ENCODE measurements at regions not wholly inside any gene's neighbourhood (a gene's known extent, or its start where the extent isn't known, plus 50 kb on each side); places are given as distances from the start of the nearest gene placed in this dataset.

- TF ChIP-seq CTCF (conservative IDR thresholded peaks at IDR 0.05) (no peak), ZFX (IDR thresholded peaks at IDR 0.05) (no peak)
Observed at GRCh38 chr13:26932465-26932864, 171.9 kb upstream of the GPR12 start.
